ENCODE measurements at regions not wholly inside any gene's neighbourhood (a gene's known extent, or its start where the extent isn't known, plus 50 kb on each side); places are given as distances from the start of the nearest gene placed in this dataset.

GRCh38 chr5:97600486-97600885, 417.4 kb upstream of the RIOK2 start:
- no peak for DNase-seq (ENCODE audit: low spot score)

GRCh38 chr5:97601651-97602050, 418.6 kb upstream of the RIOK2 start:
- DNase-seq (ENCODE audit: low spot score): no peak

- no peak for DNase-seq (ENCODE audit: low spot score)
Measured at GRCh38 chr5:97606531-97606930, 423.5 kb upstream of the RIOK2 start.

- DNase-seq (ENCODE audit: low spot score): no peak
Measured at GRCh38 chr5:97608501-97608900, 425.5 kb upstream of the RIOK2 start.

- DNase-seq (ENCODE audit: low spot score): no peak
Measured at GRCh38 chr5:97618721-97619120, 435.7 kb upstream of the RIOK2 start.

GRCh38 chr5:97623441-97623840, 440.4 kb upstream of the RIOK2 start:
- DNase-seq (ENCODE audit: low spot score): no peak

GRCh38 chr5:97624886-97625285, 441.8 kb upstream of the RIOK2 start:
- DNase-seq (ENCODE audit: low spot score): no peak

GRCh38 chr5:97627272-97627671, 444.2 kb upstream of the RIOK2 start:
- no peak for DNase-seq (ENCODE audit: low spot score)

GRCh38 chr5:97628031-97628430, 445.0 kb upstream of the RIOK2 start:
- no peak for DNase-seq (ENCODE audit: low spot score)

GRCh38 chr5:97628807-97629206, 445.8 kb upstream of the RIOK2 start:
- DNase-seq (ENCODE audit: low spot score): no peak

- no peak for DNase-seq (ENCODE audit: low spot score)
Measured at GRCh38 chr5:97629276-97629675, 446.2 kb upstream of the RIOK2 start.

- DNase-seq (ENCODE audit: low spot score): no peak
Measured at GRCh38 chr5:97635553-97635952, 452.5 kb upstream of the RIOK2 start.

- DNase-seq (ENCODE audit: low spot score): no peak
Measured at GRCh38 chr5:97636766-97637165, 453.7 kb upstream of the RIOK2 start.

- DNase-seq (ENCODE audit: low spot score): no peak
Measured at GRCh38 chr5:97641081-97641480, 458.0 kb upstream of the RIOK2 start.

GRCh38 chr5:97644206-97644605, 461.2 kb upstream of the RIOK2 start:
- no peak for DNase-seq (ENCODE audit: low spot score)

GRCh38 chr5:97644896-97645295, 461.8 kb upstream of the RIOK2 start:
- no peak for DNase-seq (ENCODE audit: low spot score)

GRCh38 chr5:97657239-97657638, 474.2 kb upstream of the RIOK2 start:
- DNase-seq (ENCODE audit: low spot score): no peak

- DNase-seq (ENCODE audit: low spot score): no peak
Measured at GRCh38 chr5:97658116-97658900, 475.3 kb upstream of the RIOK2 start.

GRCh38 chr5:97666783-97667182, 483.7 kb upstream of the RIOK2 start:
- DNase-seq (ENCODE audit: low spot score): no peak

- DNase-seq (ENCODE audit: low spot score): no peak
Measured at GRCh38 chr5:97670447-97670846, 487.4 kb upstream of the RIOK2 start.

- DNase-seq (ENCODE audit: low spot score): no peak
Measured at GRCh38 chr5:97676608-97677007, 493.6 kb upstream of the RIOK2 start.

- DNase-seq (ENCODE audit: low spot score): no peak
Measured at GRCh38 chr5:97694091-97694490, 511.0 kb upstream of the RIOK2 start.

- no peak for DNase-seq (ENCODE audit: low spot score)
Measured at GRCh38 chr5:97714424-97714823, 531.4 kb upstream of the RIOK2 start.

GRCh38 chr5:97726106-97726505, 543.1 kb upstream of the RIOK2 start:
- DNase-seq (ENCODE audit: low spot score): no peak
